ENCODE measurements at regions not wholly inside any gene's neighbourhood (a gene's known extent, or its start where the extent isn't known, plus 50 kb on each side); places are given as distances from the start of the nearest gene placed in this dataset.

- Mint-ChIP-seq H3K4me1 (ENCODE audit: insufficient read depth, unreplicated experiment) (no peaks in the 10 kb centered on the region), H3K4me3 (ENCODE audit: unreplicated experiment) (no peak overlapping the region), H3K9me3 (ENCODE audit: unreplicated experiment) (peaks cover 10% of the 10 kb centered on the region), H3K27me3 (ENCODE audit: insufficient read depth, unreplicated experiment) (peaks cover 25% of the 10 kb centered on the region), H3K27ac (ENCODE audit: low read depth, unreplicated experiment) (no peak overlapping the region), H3K36me3 (ENCODE audit: insufficient read depth, unreplicated experiment) (no peaks in the 10 kb centered on the region)
- no TSS peak for BruUV-seq (replicated peaks)
- DNase-seq (ENCODE audit: unreplicated experiment): no peak
- TF ChIP-seq, protein P1, sequence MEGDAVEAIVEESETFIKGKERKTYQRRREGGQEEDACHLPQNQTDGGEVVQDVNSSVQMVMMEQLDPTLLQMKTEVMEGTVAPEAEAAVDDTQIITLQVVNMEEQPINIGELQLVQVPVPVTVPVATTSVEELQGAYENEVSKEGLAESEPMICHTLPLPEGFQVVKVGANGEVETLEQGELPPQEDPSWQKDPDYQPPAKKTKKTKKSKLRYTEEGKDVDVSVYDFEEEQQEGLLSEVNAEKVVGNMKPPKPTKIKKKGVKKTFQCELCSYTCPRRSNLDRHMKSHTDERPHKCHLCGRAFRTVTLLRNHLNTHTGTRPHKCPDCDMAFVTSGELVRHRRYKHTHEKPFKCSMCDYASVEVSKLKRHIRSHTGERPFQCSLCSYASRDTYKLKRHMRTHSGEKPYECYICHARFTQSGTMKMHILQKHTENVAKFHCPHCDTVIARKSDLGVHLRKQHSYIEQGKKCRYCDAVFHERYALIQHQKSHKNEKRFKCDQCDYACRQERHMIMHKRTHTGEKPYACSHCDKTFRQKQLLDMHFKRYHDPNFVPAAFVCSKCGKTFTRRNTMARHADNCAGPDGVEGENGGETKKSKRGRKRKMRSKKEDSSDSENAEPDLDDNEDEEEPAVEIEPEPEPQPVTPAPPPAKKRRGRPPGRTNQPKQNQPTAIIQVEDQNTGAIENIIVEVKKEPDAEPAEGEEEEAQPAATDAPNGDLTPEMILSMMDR (IDR thresholded peaks at IDR 0.05; ENCODE audit: unreplicated experiment): no peak
- intact Hi-C loops (cut with micrococcal nuclease): no loop called here
- CTCF ChIA-PET: no interaction called here
- POLR2A ChIA-PET: no interaction called here
Measured at GRCh38 chr22:27647540-27647939, 154.0 kb downstream of the MN1 start.

DNA sequence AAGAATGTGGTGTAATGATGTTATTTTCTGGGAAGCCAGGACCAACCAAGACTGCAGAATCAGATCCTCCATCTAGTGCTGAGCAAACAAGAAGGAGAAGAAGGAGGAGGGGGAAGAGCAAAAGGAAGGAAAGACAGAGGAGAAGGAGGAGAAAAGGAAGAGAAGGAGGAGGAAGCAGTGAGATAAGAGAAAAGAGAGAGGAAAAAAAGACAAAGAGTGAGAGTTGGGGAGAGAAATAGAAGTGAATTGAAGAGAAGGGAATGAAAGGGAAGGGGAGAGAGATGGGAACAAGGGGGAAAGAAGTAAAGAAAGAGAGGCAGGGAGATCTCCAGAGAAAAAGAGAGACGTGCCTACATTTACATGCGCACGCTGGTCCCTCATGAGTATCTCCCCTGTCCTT lies 153.5 kb downstream of the MN1 start:
- Mint-ChIP-seq H3K27ac (ENCODE audit: low read depth, unreplicated experiment) (no peak overlapping the region), H3K36me3 (ENCODE audit: insufficient read depth, unreplicated experiment) (no peaks in the 10 kb centered on the region), H3K4me1 (ENCODE audit: insufficient read depth, unreplicated experiment) (no peaks in the 10 kb centered on the region), H3K4me3 (ENCODE audit: unreplicated experiment) (no peak overlapping the region), H3K27me3 (ENCODE audit: insufficient read depth, unreplicated experiment) (peaks cover 25% of the 10 kb centered on the region), H3K9me3 (ENCODE audit: unreplicated experiment) (peaks cover 10% of the 10 kb centered on the region)
- ChIA-PET POLR2A (no interaction called here), CTCF (no interaction called here)
- TF ChIP-seq, protein P1 (IDR thresholded peaks at IDR 0.05; ENCODE audit: unreplicated experiment): no peak
- no TSS peak for BruUV-seq (replicated peaks)
- intact Hi-C loops (cut with micrococcal nuclease): no loop called here
- DNase-seq (ENCODE audit: unreplicated experiment): no peak

GRCh38 chr22:27648853-27649252 lies 152.7 kb downstream of the MN1 start:
- Mint-ChIP-seq H3K27me3 (ENCODE audit: insufficient read depth, unreplicated experiment) (peaks cover 25% of the 10 kb centered on the region), H3K27ac (ENCODE audit: low read depth, unreplicated experiment) (no peak overlapping the region), H3K9me3 (ENCODE audit: unreplicated experiment) (peaks cover 10% of the 10 kb centered on the region), H3K4me1 (ENCODE audit: insufficient read depth, unreplicated experiment) (no peaks in the 10 kb centered on the region), H3K36me3 (ENCODE audit: insufficient read depth, unreplicated experiment) (no peaks in the 10 kb centered on the region), H3K4me3 (ENCODE audit: unreplicated experiment) (no peak overlapping the region)
- POLR2A ChIA-PET: no interaction called here
- TF ChIP-seq, protein P1 (IDR thresholded peaks at IDR 0.05; ENCODE audit: unreplicated experiment): no peak
- CTCF ChIA-PET: interaction anchor here (0.6 kb wide), 1 partner anchor 1614 kb away, joined by 3 read pairs; no protein-coding TSS in a partner anchor
- intact Hi-C loops (cut with micrococcal nuclease): no loop called here
- BruUV-seq (replicated peaks): no TSS peak
- DNase-seq (ENCODE audit: unreplicated experiment): no peak

DNA sequence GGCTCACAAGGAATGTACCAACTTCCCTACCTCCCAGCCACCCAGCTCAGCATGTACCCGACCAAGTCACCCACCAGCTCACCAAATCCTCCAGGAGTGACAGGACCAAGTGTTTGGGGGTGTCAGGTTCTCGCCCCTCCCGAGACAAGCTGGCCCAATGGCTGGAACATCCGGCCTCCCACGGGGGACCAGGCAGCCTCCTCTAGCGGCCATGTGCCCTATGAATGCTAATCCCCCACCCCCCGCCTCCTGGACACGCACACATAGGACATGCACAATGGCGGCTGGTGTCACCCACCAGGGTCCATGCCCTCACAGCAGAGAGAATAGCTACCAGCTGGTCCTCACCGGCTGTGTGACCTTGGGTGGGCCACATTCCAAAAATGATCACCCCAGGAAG lies 151.0 kb downstream of the MN1 start:
- intact Hi-C loops (cut with micrococcal nuclease): no loop called here
- ChIA-PET CTCF (interaction anchor here (0.9 kb wide), 1 partner anchor 246 kb away, joined by 4 read pairs; no protein-coding TSS in a partner anchor), POLR2A (no interaction called here)
- TF ChIP-seq, protein P1 (IDR thresholded peaks at IDR 0.05; ENCODE audit: unreplicated experiment): no peak
- Mint-ChIP-seq H3K27me3 (ENCODE audit: insufficient read depth, unreplicated experiment) (peaks cover 34% of the 10 kb centered on the region), H3K36me3 (ENCODE audit: insufficient read depth, unreplicated experiment) (no peaks in the 10 kb centered on the region), H3K4me3 (ENCODE audit: unreplicated experiment) (no peak overlapping the region), H3K4me1 (ENCODE audit: insufficient read depth, unreplicated experiment) (no peaks in the 10 kb centered on the region), H3K9me3 (ENCODE audit: unreplicated experiment) (peaks cover 15% of the 10 kb centered on the region), H3K27ac (ENCODE audit: low read depth, unreplicated experiment) (no peak overlapping the region)
- no peak for DNase-seq (ENCODE audit: unreplicated experiment)
- BruUV-seq (replicated peaks): no TSS peak
